ENCODE measurements at regions not wholly inside any gene's neighbourhood (a gene's known extent, or its start where the extent isn't known, plus 50 kb on each side); places are given as distances from the start of the nearest gene placed in this dataset.

GRCh38 chr6:163655217-163656121, 241.0 kb downstream of the QKI start:
- TF ChIP-seq ZNF565 (CRISPR knock-in tag; conservative IDR thresholded peaks at IDR 0.05; ENCODE audit: low read depth) (no peak), TCF4 (CRISPR knock-in tag; IDR thresholded peaks at IDR 0.05; ENCODE audit: borderline replicate concordance) (no peak), PPARA (CRISPR knock-in tag; IDR thresholded peaks at IDR 0.05; ENCODE audit: borderline replicate concordance) (no peak), TOX (CRISPR knock-in tag; IDR thresholded peaks at IDR 0.05; ENCODE audit: borderline replicate concordance) (no peak), ZC3H10 (CRISPR knock-in tag; IDR thresholded peaks at IDR 0.05) (no peak), POU6F1 (CRISPR knock-in tag; IDR thresholded peaks at IDR 0.05; ENCODE audit: borderline replicate concordance, low read depth) (no peak), SNAI2 (CRISPR knock-in tag; IDR thresholded peaks at IDR 0.05) (no peak), CSDC2 (CRISPR knock-in tag; IDR thresholded peaks at IDR 0.05) (no peak), ISL1 (CRISPR knock-in tag; IDR thresholded peaks at IDR 0.05) (no peak), GLIS3 (CRISPR knock-in tag; IDR thresholded peaks at IDR 0.05) (no peak)
- TF ChIP-seq, protein P1, sequence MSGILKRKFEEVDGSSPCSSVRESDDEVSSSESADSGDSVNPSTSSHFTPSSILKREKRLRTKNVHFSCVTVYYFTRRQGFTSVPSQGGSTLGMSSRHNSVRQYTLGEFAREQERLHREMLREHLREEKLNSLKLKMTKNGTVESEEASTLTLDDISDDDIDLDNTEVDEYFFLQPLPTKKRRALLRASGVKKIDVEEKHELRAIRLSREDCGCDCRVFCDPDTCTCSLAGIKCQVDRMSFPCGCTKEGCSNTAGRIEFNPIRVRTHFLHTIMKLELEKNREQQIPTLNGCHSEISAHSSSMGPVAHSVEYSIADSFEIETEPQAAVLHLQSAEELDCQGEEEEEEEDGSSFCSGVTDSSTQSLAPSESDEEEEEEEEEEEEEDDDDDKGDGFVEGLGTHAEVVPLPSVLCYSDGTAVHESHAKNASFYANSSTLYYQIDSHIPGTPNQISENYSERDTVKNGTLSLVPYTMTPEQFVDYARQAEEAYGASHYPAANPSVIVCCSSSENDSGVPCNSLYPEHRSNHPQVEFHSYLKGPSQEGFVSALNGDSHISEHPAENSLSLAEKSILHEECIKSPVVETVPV (CRISPR knock-in tag; IDR thresholded peaks at IDR 0.05) = no peak
- TF ChIP-seq, protein P2, sequence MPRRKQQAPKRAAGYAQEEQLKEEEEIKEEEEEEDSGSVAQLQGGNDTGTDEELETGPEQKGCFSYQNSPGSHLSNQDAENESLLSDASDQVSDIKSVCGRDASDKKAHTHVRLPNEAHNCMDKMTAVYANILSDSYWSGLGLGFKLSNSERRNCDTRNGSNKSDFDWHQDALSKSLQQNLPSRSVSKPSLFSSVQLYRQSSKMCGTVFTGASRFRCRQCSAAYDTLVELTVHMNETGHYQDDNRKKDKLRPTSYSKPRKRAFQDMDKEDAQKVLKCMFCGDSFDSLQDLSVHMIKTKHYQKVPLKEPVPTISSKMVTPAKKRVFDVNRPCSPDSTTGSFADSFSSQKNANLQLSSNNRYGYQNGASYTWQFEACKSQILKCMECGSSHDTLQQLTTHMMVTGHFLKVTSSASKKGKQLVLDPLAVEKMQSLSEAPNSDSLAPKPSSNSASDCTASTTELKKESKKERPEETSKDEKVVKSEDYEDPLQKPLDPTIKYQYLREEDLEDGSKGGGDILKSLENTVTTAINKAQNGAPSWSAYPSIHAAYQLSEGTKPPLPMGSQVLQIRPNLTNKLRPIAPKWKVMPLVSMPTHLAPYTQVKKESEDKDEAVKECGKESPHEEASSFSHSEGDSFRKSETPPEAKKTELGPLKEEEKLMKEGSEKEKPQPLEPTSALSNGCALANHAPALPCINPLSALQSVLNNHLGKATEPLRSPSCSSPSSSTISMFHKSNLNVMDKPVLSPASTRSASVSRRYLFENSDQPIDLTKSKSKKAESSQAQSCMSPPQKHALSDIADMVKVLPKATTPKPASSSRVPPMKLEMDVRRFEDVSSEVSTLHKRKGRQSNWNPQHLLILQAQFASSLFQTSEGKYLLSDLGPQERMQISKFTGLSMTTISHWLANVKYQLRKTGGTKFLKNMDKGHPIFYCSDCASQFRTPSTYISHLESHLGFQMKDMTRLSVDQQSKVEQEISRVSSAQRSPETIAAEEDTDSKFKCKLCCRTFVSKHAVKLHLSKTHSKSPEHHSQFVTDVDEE (CRISPR knock-in tag; IDR thresholded peaks at IDR 0.05) = no peak
- ATAC-seq = no peak

- TF ChIP-seq ZFP30 (CRISPR knock-in tag; IDR thresholded peaks at IDR 0.05) (no peak), ESRRG (CRISPR knock-in tag; IDR thresholded peaks at IDR 0.05) (no peak), ZNF70 (CRISPR knock-in tag; IDR thresholded peaks at IDR 0.05) (no peak), ZNF565 (CRISPR knock-in tag; conservative IDR thresholded peaks at IDR 0.05; ENCODE audit: low read depth) (no peak), POU6F1 (CRISPR knock-in tag; IDR thresholded peaks at IDR 0.05; ENCODE audit: borderline replicate concordance, low read depth) (no peak), OSR1 (CRISPR knock-in tag; IDR thresholded peaks at IDR 0.05) (no peak), SNAI2 (CRISPR knock-in tag; IDR thresholded peaks at IDR 0.05) (no peak), TCF4 (CRISPR knock-in tag; IDR thresholded peaks at IDR 0.05; ENCODE audit: borderline replicate concordance) (no peak)
- TF ChIP-seq, protein P2 (CRISPR knock-in tag; IDR thresholded peaks at IDR 0.05) = no peak
Measured at GRCh38 chr6:163651915-163652668, 237.6 kb downstream of the QKI start.

More at GRCh38 chr6:163651915-163652668, 237.6 kb downstream of the QKI start:
- no peak for ATAC-seq

All from SK-N-SH treated with all-trans-retinoic acid at 6 μM for 48 hours (cell line).